ENCODE measurements at regions not wholly inside any gene's neighbourhood (a gene's known extent, or its start where the extent isn't known, plus 50 kb on each side); places are given as distances from the start of the nearest gene placed in this dataset.

- DNase-seq (ENCODE audit: low spot score in 2 of 2), result no peak
Measured at GRCh38 chr4:97457253-97457652, 686.0 kb downstream of the STPG2 start.

GRCh38 chr4:97468272-97468671 lies 675.0 kb downstream of the STPG2 start:
- no peak for TF ChIP-seq EP300 (IDR thresholded peaks at IDR 0.05)
- TF ChIP-seq POLR2AphosphoS5 (IDR thresholded peaks at IDR 0.05), result no peak
- TF ChIP-seq POLR2A (IDR thresholded peaks at IDR 0.05), result no peak
- no peak for TF ChIP-seq CTCF (IDR thresholded peaks at IDR 0.05)
- Histone ChIP-seq H3K27me3 (no peaks in the 10 kb centered on the region), H3K4me3 (no peak overlapping the region), H3K36me3 (no peaks in the 10 kb centered on the region), H3K27ac (no peak overlapping the region), H3K4me1 (no peaks in the 10 kb centered on the region), H3K9me3 (peaks cover 4% of the 10 kb centered on the region)
- no peak for DNase-seq (ENCODE audit: low spot score in 2 of 2)
- WGBS, result 86% methylated on average over 5 of the region's 5 CpGs

More at GRCh38 chr4:97457253-97457652, 686.0 kb downstream of the STPG2 start:
- no peak for TF ChIP-seq POLR2A (IDR thresholded peaks at IDR 0.05)
- H3K4me1 ChIP-seq, result no peaks in the 10 kb centered on the region
- no peak overlapping the region for H3K27ac ChIP-seq
- 82% methylated on average over 1 of the region's 1 CpG for WGBS
- no peak overlapping the region for H3K4me3 ChIP-seq
- H3K9me3 ChIP-seq, result peaks cover 11% of the 10 kb centered on the region
- no peaks in the 10 kb centered on the region for H3K36me3 ChIP-seq
- no peaks in the 10 kb centered on the region for H3K27me3 ChIP-seq

GRCh38 chr4:97475621-97476020 lies 667.7 kb downstream of the STPG2 start:
- Histone ChIP-seq H3K4me1 (no peaks in the 10 kb centered on the region), H3K9me3 (no peaks in the 10 kb centered on the region), H3K27me3 (no peaks in the 10 kb centered on the region), H3K36me3 (no peaks in the 10 kb centered on the region), H3K4me3 (no peak overlapping the region), H3K27ac (no peak overlapping the region)
- no peak for DNase-seq (ENCODE audit: low spot score in 2 of 2)
- WGBS, result 84% methylated on average over 3 of the region's 3 CpGs
- TF ChIP-seq EP300 (IDR thresholded peaks at IDR 0.05) (no peak), POLR2A (IDR thresholded peaks at IDR 0.05) (no peak), CTCF (IDR thresholded peaks at IDR 0.05) (no peak), POLR2AphosphoS5 (IDR thresholded peaks at IDR 0.05) (no peak)

- TF ChIP-seq EP300 (IDR thresholded peaks at IDR 0.05) (no peak), CTCF (IDR thresholded peaks at IDR 0.05) (no peak), POLR2A (IDR thresholded peaks at IDR 0.05) (no peak), POLR2AphosphoS5 (IDR thresholded peaks at IDR 0.05) (no peak)
- no peaks in the 10 kb centered on the region for H3K36me3 ChIP-seq
- H3K4me3 ChIP-seq, result no peak overlapping the region
- no peak overlapping the region for H3K27ac ChIP-seq
- no peaks in the 10 kb centered on the region for H3K9me3 ChIP-seq
- H3K27me3 ChIP-seq, result no peaks in the 10 kb centered on the region
- 80% methylated on average over 3 of the region's 3 CpGs for WGBS
- DNase-seq (ENCODE audit: low spot score in 2 of 2), result no peak
- H3K4me1 ChIP-seq, result no peaks in the 10 kb centered on the region
Measured at GRCh38 chr4:97477974-97478373, 665.3 kb downstream of the STPG2 start.

GRCh38 chr4:97479388-97479787 lies 663.9 kb downstream of the STPG2 start:
- TF ChIP-seq EP300 (IDR thresholded peaks at IDR 0.05) (no peak), POLR2AphosphoS5 (IDR thresholded peaks at IDR 0.05) (no peak), CTCF (IDR thresholded peaks at IDR 0.05) (no peak), POLR2A (IDR thresholded peaks at IDR 0.05) (no peak)
- Histone ChIP-seq H3K4me3 (no peak overlapping the region), H3K36me3 (no peaks in the 10 kb centered on the region), H3K27me3 (no peaks in the 10 kb centered on the region), H3K9me3 (no peaks in the 10 kb centered on the region), H3K4me1 (no peaks in the 10 kb centered on the region), H3K27ac (no peak overlapping the region)
- WGBS, result 73% methylated on average over 1 of the region's 1 CpG
- DNase-seq (ENCODE audit: low spot score in 2 of 2), result no peak

- no peak for TF ChIP-seq POLR2AphosphoS5 (IDR thresholded peaks at IDR 0.05)
- TF ChIP-seq CTCF (IDR thresholded peaks at IDR 0.05), result no peak
- no peak for TF ChIP-seq POLR2A (IDR thresholded peaks at IDR 0.05)
- TF ChIP-seq EP300 (IDR thresholded peaks at IDR 0.05), result no peak
- DNase-seq (ENCODE audit: low spot score in 2 of 2), result no peak
Measured at GRCh38 chr4:97491856-97492255, 651.4 kb downstream of the STPG2 start.

More at GRCh38 chr4:97491856-97492255, 651.4 kb downstream of the STPG2 start:
- Histone ChIP-seq H3K27ac (no peak overlapping the region), H3K4me1 (no peaks in the 10 kb centered on the region), H3K9me3 (no peaks in the 10 kb centered on the region), H3K36me3 (no peaks in the 10 kb centered on the region), H3K27me3 (no peaks in the 10 kb centered on the region), H3K4me3 (no peak overlapping the region)
- 85% methylated on average over 3 of the region's 3 CpGs for WGBS

Measured in suprapubic skin (tissue), 4 donors.